IPS-11a (cell line): ENCODE measurements at regions not wholly inside any gene's neighbourhood (a gene's known extent, or its start where the extent isn't known, plus 50 kb on each side); places are given as distances from the start of the nearest gene placed in this dataset.
"Not testable (repeated sequence)": the region's sequence is repeated elsewhere in the genome, so short reads cannot be mapped to it uniquely, and the experiment has no call there.

ENCODE experiments used
- H3K4me3 ChIP-seq: one replicate; pipeline ENCODE4 v1.5.1; 2013; ENCODE audit warnings: low read depth, low read length, control low read depth

GRCh38 chr20:12555849-12556248, 452.9 kb upstream of the SPTLC3 start:
- H3K4me3 ChIP-seq = not testable (repeated sequence)

GRCh38 chr20:12557224-12557623, 451.5 kb upstream of the SPTLC3 start:
- no peak overlapping the region for H3K4me3 ChIP-seq

GRCh38 chr20:12564979-12565378, 443.8 kb upstream of the SPTLC3 start:
- H3K4me3 ChIP-seq = no peak overlapping the region

- no peak overlapping the region for H3K4me3 ChIP-seq
These were observed 442.2 kb upstream of the SPTLC3 start for GRCh38 chr20:12566596-12566995.

- H3K4me3 ChIP-seq = no peak overlapping the region
These were observed 438.4 kb upstream of the SPTLC3 start for GRCh38 chr20:12570371-12570770.

- no peak overlapping the region for H3K4me3 ChIP-seq
These were observed 435.3 kb upstream of the SPTLC3 start for GRCh38 chr20:12573442-12573841.

- no peak overlapping the region for H3K4me3 ChIP-seq
These were observed 433.2 kb upstream of the SPTLC3 start for GRCh38 chr20:12575352-12576095.

- H3K4me3 ChIP-seq = no peak overlapping the region
These were observed 431.6 kb upstream of the SPTLC3 start for GRCh38 chr20:12577213-12577612.

- H3K4me3 ChIP-seq = no peak overlapping the region
These were observed 427.0 kb upstream of the SPTLC3 start for GRCh38 chr20:12581644-12582289.

GRCh38 chr20:12582710-12583109, 426.1 kb upstream of the SPTLC3 start:
- H3K4me3 ChIP-seq = not testable (repeated sequence)

- no peak overlapping the region for H3K4me3 ChIP-seq
These were observed 416.8 kb upstream of the SPTLC3 start for GRCh38 chr20:12591949-12592470.

- H3K4me3 ChIP-seq = no peak overlapping the region
These were observed 416.0 kb upstream of the SPTLC3 start for GRCh38 chr20:12592756-12593155.

GRCh38 chr20:12593342-12593873, 415.4 kb upstream of the SPTLC3 start:
- H3K4me3 ChIP-seq = no peak overlapping the region

- H3K4me3 ChIP-seq = no peak overlapping the region
These were observed 414.2 kb upstream of the SPTLC3 start for GRCh38 chr20:12594410-12595088.

GRCh38 chr20:12595841-12596240, 412.9 kb upstream of the SPTLC3 start:
- no peak overlapping the region for H3K4me3 ChIP-seq

- H3K4me3 ChIP-seq = no peak overlapping the region
These were observed 411.9 kb upstream of the SPTLC3 start for GRCh38 chr20:12596863-12597262.

- no peak overlapping the region for H3K4me3 ChIP-seq
These were observed 411.2 kb upstream of the SPTLC3 start for GRCh38 chr20:12597551-12597950.

GRCh38 chr20:12598894-12599293, 409.9 kb upstream of the SPTLC3 start:
- H3K4me3 ChIP-seq = no peak overlapping the region

- H3K4me3 ChIP-seq = no peak overlapping the region
These were observed 409.3 kb upstream of the SPTLC3 start for GRCh38 chr20:12599494-12599893.

- no peak overlapping the region for H3K4me3 ChIP-seq
These were observed 403.0 kb upstream of the SPTLC3 start for GRCh38 chr20:12605751-12606150.

- H3K4me3 ChIP-seq = no peak overlapping the region
These were observed 397.9 kb upstream of the SPTLC3 start for GRCh38 chr20:12610871-12611270.

GRCh38 chr20:12614764-12615163, 394.0 kb upstream of the SPTLC3 start:
- H3K4me3 ChIP-seq = no peak overlapping the region
